HEK293T (cell line): ENCODE measurements at regions not wholly inside any gene's neighbourhood (a gene's known extent, or its start where the extent isn't known, plus 50 kb on each side); places are given as distances from the start of the nearest gene placed in this dataset.

ENCODE experiments used
- ARNT ChIP-seq: fragments of 450-650 bp; IDR thresholded peaks from 2 replicates; pipeline ENCODE4 v1.6.1; 2017; ENCODE audit warnings: mild to moderate bottlenecking
- BHLHE40 ChIP-seq: fragments of 450-650 bp; IDR thresholded peaks from 2 replicates; pipeline ENCODE4 v1.6.1; 2016; ENCODE audit warnings: mild to moderate bottlenecking, moderate library complexity, borderline replicate concordance
- ELF4 ChIP-seq: fragments of 450-650 bp; IDR thresholded peaks from 2 replicates; pipeline ENCODE4 v1.6.1; 2017; ENCODE audit warnings: antibody characterized with exemption
- FOXA1 ChIP-seq: fragments of 450-650 bp; IDR thresholded peaks from 2 replicates; pipeline ENCODE4 v1.6.1; 2016; ENCODE audit warnings: mild to moderate bottlenecking
- FOXK2 ChIP-seq: fragments of 450-650 bp; IDR thresholded peaks from 2 replicates; pipeline ENCODE4 v1.6.1; 2016; ENCODE audit warnings: mild to moderate bottlenecking
- FOXM1 ChIP-seq: fragments of 450-650 bp; IDR thresholded peaks from 2 replicates; pipeline ENCODE4 v1.6.1; 2017; ENCODE audit warnings: mild to moderate bottlenecking, borderline replicate concordance
- HDGF ChIP-seq: fragments of 450-650 bp; IDR thresholded peaks from 2 replicates; pipeline ENCODE4 v1.6.1; 2017; ENCODE audit warnings: antibody characterized with exemption, borderline replicate concordance
- NFRKB ChIP-seq: fragments of 450-650 bp; IDR thresholded peaks from 2 replicates; pipeline ENCODE4 v1.6.1; 2016; ENCODE audit warnings: mild to moderate bottlenecking, moderate library complexity
- SP1 ChIP-seq: fragments of 450-650 bp; IDR thresholded peaks from 2 replicates; pipeline ENCODE4 v1.6.1; 2017
- SUZ12 ChIP-seq: fragments of 450-650 bp; IDR thresholded peaks from 2 replicates; pipeline ENCODE4 v1.6.1; 2016; ENCODE audit warnings: mild to moderate bottlenecking
- ZNF384 ChIP-seq: fragments of 450-650 bp; IDR thresholded peaks from 2 replicates; pipeline ENCODE4 v1.6.1; 2016

DNA sequence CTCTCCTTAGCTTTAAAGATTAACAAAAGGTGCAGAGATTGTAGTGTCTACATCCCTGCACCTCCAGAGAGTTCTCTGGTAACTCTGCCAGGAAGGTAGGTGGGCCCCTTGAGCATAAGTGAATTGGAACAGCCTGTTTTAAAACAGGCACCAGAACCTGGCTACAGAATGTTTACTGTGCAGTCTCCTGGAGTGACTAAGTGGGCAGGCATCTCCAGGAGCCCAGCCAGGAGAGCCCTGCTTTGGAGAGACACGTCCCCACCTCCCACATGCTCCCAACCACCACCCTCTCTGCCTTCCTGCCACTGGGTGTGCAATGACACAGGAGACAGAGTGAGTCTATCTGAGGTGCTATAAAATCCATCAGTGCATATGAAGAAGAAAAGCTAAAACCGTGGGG, 110.3 kb upstream of the EYA4 start:
- TF ChIP-seq ELF4 = no peak
- TF ChIP-seq FOXK2 = no peak
- TF ChIP-seq NFRKB = no peak
- no peak for TF ChIP-seq BHLHE40
- no peak for TF ChIP-seq SUZ12
- TF ChIP-seq ARNT = no peak
- TF ChIP-seq SP1 = no peak
- TF ChIP-seq FOXM1 = no peak
- TF ChIP-seq HDGF = no peak
- TF ChIP-seq ZNF384 = no peak
- TF ChIP-seq FOXA1 = no peak
